Hindlimb muscle (tissue), 1 donor: ENCODE measurements at regions not wholly inside any gene's neighbourhood (a gene's known extent, or its start where the extent isn't known, plus 50 kb on each side); places are given as distances from the start of the nearest gene placed in this dataset.
"Not testable (repeated sequence)": the region's sequence is repeated elsewhere in the genome, so short reads cannot be mapped to it uniquely, and the experiment has no call there.

Experiments
- DNase-seq: peaks from one replicate; pipeline ENCODE4 v3.0.0-alpha.2; 2013

- DNase-seq, result no peak
Observed at GRCh38 chr6:132198040-132198439, 203.2 kb downstream of the MOXD1 start.

- DNase-seq, result no peak
Observed at GRCh38 chr6:132194529-132194928, 206.7 kb downstream of the MOXD1 start.

GRCh38 chr6:132192631-132193030 lies 208.6 kb downstream of the MOXD1 start:
- DNase-seq, result peak; percentile 63

GRCh38 chr6:132190815-132191175 lies 210.5 kb downstream of the MOXD1 start:
- no peak for DNase-seq

GRCh38 chr6:132190097-132190814 lies 211.0 kb downstream of the MOXD1 start:
- DNase-seq, result no peak

- no peak for DNase-seq
Observed at GRCh38 chr6:132188556-132189264, 212.6 kb downstream of the MOXD1 start.

- DNase-seq, result no peak
Observed at GRCh38 chr6:132187816-132188215, 213.5 kb downstream of the MOXD1 start.

- DNase-seq, result not testable (repeated sequence)
Observed at GRCh38 chr6:132184966-132185365, 216.3 kb downstream of the MOXD1 start.

GRCh38 chr6:132179955-132180354 lies 221.3 kb downstream of the MOXD1 start:
- no peak for DNase-seq

GRCh38 chr6:132174919-132175318 lies 223.7 kb upstream of the CCN2 start:
- DNase-seq, result no peak

- no peak for DNase-seq
Observed at GRCh38 chr6:132168961-132169360, 217.8 kb upstream of the CCN2 start.

- DNase-seq, result no peak
Observed at GRCh38 chr6:132167929-132168892, 217.0 kb upstream of the CCN2 start.

- DNase-seq, result no peak
Observed at GRCh38 chr6:132166526-132167051, 215.4 kb upstream of the CCN2 start.

- no peak for DNase-seq
Observed at GRCh38 chr6:132165677-132166076, 214.5 kb upstream of the CCN2 start.

- DNase-seq, result no peak
Observed at GRCh38 chr6:132161283-132161682, 210.1 kb upstream of the CCN2 start.

GRCh38 chr6:132153221-132153898 lies 202.2 kb upstream of the CCN2 start:
- DNase-seq, result no peak

GRCh38 chr6:132147530-132148011 lies 196.4 kb upstream of the CCN2 start:
- peak; percentile 73 for DNase-seq

GRCh38 chr6:132144456-132144855 lies 193.3 kb upstream of the CCN2 start:
- DNase-seq, result no peak

GRCh38 chr6:132143258-132143657 lies 192.1 kb upstream of the CCN2 start:
- DNase-seq, result no peak

GRCh38 chr6:132142768-132143167 lies 191.6 kb upstream of the CCN2 start:
- no peak for DNase-seq

GRCh38 chr6:132142308-132142707 lies 191.1 kb upstream of the CCN2 start:
- DNase-seq, result no peak

GRCh38 chr6:132140189-132140588 lies 189.0 kb upstream of the CCN2 start:
- DNase-seq, result no peak
